GM12865 (cell line): ENCODE measurements at regions not wholly inside any gene's neighbourhood (a gene's known extent, or its start where the extent isn't known, plus 50 kb on each side); places are given as distances from the start of the nearest gene placed in this dataset.

Source experiments
- DNase-seq: peaks from one replicate; pipeline ENCODE4 v3.0.0; 2010; ENCODE audit warnings: low read depth
- H3K4me3 ChIP-seq: 2 replicates; pipeline ENCODE4 v1.5.1; 2011; ENCODE audit warnings: mild to moderate bottlenecking, low read depth, low read length, control low read depth
- CTCF ChIP-seq: IDR thresholded peaks from 2 replicates; pipeline ENCODE4 v1.5.1; 2011; ENCODE audit warnings: low read length, control low read depth, low read depth, inconsistent platforms; ENCODE audit not compliant: insufficient read depth; ENCODE audit errors: missing control alignments

DNA sequence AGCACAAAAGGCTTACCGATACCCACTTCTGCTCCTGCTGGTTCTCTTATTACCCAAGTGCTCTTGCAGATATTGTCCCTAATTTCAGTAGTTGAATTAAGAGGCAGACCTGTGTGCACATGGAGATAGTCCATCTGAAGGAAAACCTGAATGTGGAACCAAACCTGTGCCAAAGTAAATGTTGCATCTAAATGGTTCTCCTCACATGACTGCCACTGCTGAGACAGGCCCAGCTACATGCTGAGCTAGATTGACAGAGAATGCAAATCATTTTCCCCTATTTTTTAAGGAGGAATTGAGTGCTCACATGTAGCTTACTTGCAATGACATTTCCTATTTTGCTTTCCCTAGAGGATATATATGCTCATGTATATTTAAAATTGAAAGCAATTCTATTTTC lies 609.1 kb upstream of the TECRL start:
- TF ChIP-seq CTCF = no peak
- no peak overlapping the region for H3K4me3 ChIP-seq
- DNase-seq = no peak

DNA sequence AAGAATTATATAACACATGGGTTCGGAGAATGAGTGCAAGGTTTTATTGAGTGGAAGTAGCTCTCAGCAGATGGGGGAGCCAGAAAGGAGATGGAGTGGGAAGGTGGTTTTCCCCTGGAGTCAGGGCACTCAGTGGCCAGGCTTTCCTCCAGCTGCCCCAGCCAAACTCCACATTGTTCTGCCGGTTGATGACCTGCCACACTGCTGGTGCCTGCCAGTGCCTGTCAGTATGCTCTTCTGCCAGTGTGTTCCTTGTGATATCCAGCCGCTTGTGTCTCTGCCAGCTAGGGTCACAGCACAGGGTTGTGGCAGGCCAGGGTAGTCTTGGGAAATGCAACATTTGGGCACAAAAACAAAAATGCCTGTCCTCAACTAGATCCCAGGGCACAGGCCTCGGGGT lies 604.8 kb upstream of the TECRL start:
- no peak overlapping the region for H3K4me3 ChIP-seq
- TF ChIP-seq CTCF = no peak
- DNase-seq = no peak

- DNase-seq = peak; percentile 41
- H3K4me3 ChIP-seq = no peak overlapping the region
- TF ChIP-seq CTCF = peak; percentile 19
Observed at GRCh38 chr4:65007841-65008439, 598.7 kb upstream of the TECRL start.

- DNase-seq = no peak
- no peak overlapping the region for H3K4me3 ChIP-seq
- no peak for TF ChIP-seq CTCF
Observed at GRCh38 chr4:64975177-64975576, 565.9 kb upstream of the TECRL start.

DNA sequence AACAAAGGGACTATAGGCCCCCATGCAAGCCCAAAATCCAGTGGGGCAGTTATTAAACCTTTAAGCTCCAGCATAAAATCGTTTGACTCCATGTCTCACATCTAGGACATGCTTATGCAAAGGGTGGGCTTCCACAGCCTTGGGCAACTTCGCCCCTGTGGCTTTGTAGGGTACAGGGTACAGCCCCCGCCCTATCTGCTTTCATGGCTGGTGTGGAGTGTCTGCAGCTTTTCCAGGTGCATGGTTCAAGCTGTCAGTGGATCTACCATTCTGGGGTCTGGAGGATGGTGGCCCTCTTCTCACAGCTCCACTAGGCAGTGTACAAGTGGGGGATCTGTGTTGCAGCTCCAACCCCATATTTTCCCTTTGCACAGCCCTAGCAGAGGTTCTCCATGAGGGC lies 559.8 kb upstream of the TECRL start:
- no peak overlapping the region for H3K4me3 ChIP-seq
- no peak for TF ChIP-seq CTCF
- DNase-seq = no peak

GRCh38 chr4:64967286-64967685 lies 558.0 kb upstream of the TECRL start:
- DNase-seq = no peak
- H3K4me3 ChIP-seq = no peak overlapping the region
- no peak for TF ChIP-seq CTCF

GRCh38 chr4:64960516-64960915 lies 551.3 kb upstream of the TECRL start:
- TF ChIP-seq CTCF = no peak
- DNase-seq = no peak
- no peak overlapping the region for H3K4me3 ChIP-seq
